HG03575 (cell line): ENCODE measurements at regions not wholly inside any gene's neighbourhood (a gene's known extent, or its start where the extent isn't known, plus 50 kb on each side); places are given as distances from the start of the nearest gene placed in this dataset.

Experiments
- ATAC-seq: cut with Tn5 transposase; IDR thresholded peaks from one replicate; pipeline ENCODE4 v1.9.1; 2021; ENCODE audit not compliant: unreplicated experiment, insufficient number of reproducible peaks, low FRiP score; ENCODE audit errors: extremely low read depth

GRCh38 chr20:9981829-9982228, 53.0 kb upstream of the ANKEF1 start:
- no peak for ATAC-seq

- peak; percentile 83 for ATAC-seq
These were observed 56.3 kb upstream of the ANKEF1 start for GRCh38 chr20:9978397-9979004.

- ATAC-seq: no peak
These were observed 57.2 kb upstream of the ANKEF1 start for GRCh38 chr20:9977629-9978028.

- no peak for ATAC-seq
These were observed 60.5 kb upstream of the ANKEF1 start for GRCh38 chr20:9974324-9974723.

- no peak for ATAC-seq
These were observed 63.0 kb upstream of the ANKEF1 start for GRCh38 chr20:9971746-9972145.

- no peak for ATAC-seq
These were observed 65.2 kb upstream of the ANKEF1 start for GRCh38 chr20:9969626-9970025.

GRCh38 chr20:9968015-9968414, 66.8 kb upstream of the ANKEF1 start:
- ATAC-seq: no peak

GRCh38 chr20:9966966-9967365, 67.8 kb upstream of the ANKEF1 start:
- ATAC-seq: no peak

- ATAC-seq: no peak
These were observed 71.8 kb upstream of the ANKEF1 start for GRCh38 chr20:9963029-9963428.

- no peak for ATAC-seq
These were observed 76.1 kb upstream of the ANKEF1 start for GRCh38 chr20:9958693-9959092.

- no peak for ATAC-seq
These were observed 79.1 kb upstream of the ANKEF1 start for GRCh38 chr20:9955646-9956045.

- ATAC-seq: no peak
These were observed 85.2 kb upstream of the ANKEF1 start for GRCh38 chr20:9949563-9949962.

- no peak for ATAC-seq
These were observed 89.4 kb upstream of the ANKEF1 start for GRCh38 chr20:9945408-9945807.

- no peak for ATAC-seq
These were observed 92.1 kb upstream of the ANKEF1 start for GRCh38 chr20:9942736-9943135.

- ATAC-seq: no peak
These were observed 94.5 kb upstream of the ANKEF1 start for GRCh38 chr20:9940329-9940728.

- ATAC-seq: no peak
These were observed 95.6 kb upstream of the ANKEF1 start for GRCh38 chr20:9939231-9939630.

GRCh38 chr20:9935285-9935684, 96.4 kb upstream of the PAK5 start:
- ATAC-seq: no peak

GRCh38 chr20:9930142-9930541, 91.3 kb upstream of the PAK5 start:
- ATAC-seq: no peak

GRCh38 chr20:9928955-9929354, 90.1 kb upstream of the PAK5 start:
- ATAC-seq: no peak

- peak; percentile 69 for ATAC-seq
These were observed 89.4 kb upstream of the PAK5 start for GRCh38 chr20:9928281-9928737.

- no peak for ATAC-seq
These were observed 88.3 kb upstream of the PAK5 start for GRCh38 chr20:9927224-9927623.
